CD8-positive, alpha-beta memory T cell (primary cell): ENCODE measurements at regions not wholly inside any gene's neighbourhood (a gene's known extent, or its start where the extent isn't known, plus 50 kb on each side); places are given as distances from the start of the nearest gene placed in this dataset.

Source experiments
- CTCF ChIA-PET: fragments of 350-600 bp; sonication (Branson Sonifier 250); formaldehyde crosslinking; loops from one replicate; lab custom pipeline; 2021; ENCODE audit warnings: antibody characterized with exemption; lab: Charles Lee
- POLR2A ChIA-PET: fragments of 350-600 bp; sonication (Branson Sonifier 250); formaldehyde crosslinking; loops from one replicate; lab custom pipeline; 2021; ENCODE audit warnings: antibody characterized with exemption; lab: Charles Lee
- DNase-seq, 5 donors: peaks; one replicate each; pipeline versions ENCODE4 v3.0.0 to v3.0.0-alpha.2; 2020 to 2022; ENCODE audit warnings: mixed read lengths in 1 of 5
- H3K27ac ChIP-seq: one replicate; pipeline ENCODE4 v1.7.0; 2013; ENCODE audit warnings: low read depth, mild to moderate bottlenecking, low read length, moderate library complexity
- H3K27me3 ChIP-seq: 2 replicates; pipeline ENCODE4 v1.7.0; 2013; ENCODE audit warnings: low read length, mild to moderate bottlenecking; ENCODE audit not compliant: insufficient read depth, poor library complexity, severe bottlenecking
- H3K36me3 ChIP-seq: 2 replicates; pipeline ENCODE4 v1.7.0; 2013; ENCODE audit warnings: mild to moderate bottlenecking, low read length, moderate library complexity; ENCODE audit not compliant: insufficient read depth
- H3K4me1 ChIP-seq: 2 replicates; pipeline ENCODE4 v1.7.0; 2013; ENCODE audit warnings: mild to moderate bottlenecking, low read length, moderate library complexity; ENCODE audit not compliant: insufficient read depth
- H3K4me3 ChIP-seq: 2 replicates; pipeline ENCODE4 v1.7.0; 2013; ENCODE audit warnings: mild to moderate bottlenecking, low read length
- H3K9me3 ChIP-seq: 2 replicates; pipeline ENCODE4 v1.7.0; 2013; ENCODE audit warnings: mild to moderate bottlenecking, low read length
- H3K27ac Mint-ChIP-seq, 8 donors: one replicate each; pipeline ENCODE4 v1.8.0; 2020 to 2021; ENCODE audit warnings: mixed read lengths in 8 of 8, mild to moderate bottlenecking in 6 of 8, inconsistent platforms in 3 of 8, moderate library complexity in 3 of 8
- H3K27me3 Mint-ChIP-seq, 2 donors: one replicate each; pipeline ENCODE4 v1.8.0; 2020 to 2021; ENCODE audit warnings: mixed read lengths in 2 of 2, mild to moderate bottlenecking in 1 of 2, moderate library complexity in 1 of 2
- H3K36me3 Mint-ChIP-seq, 3 donors: one replicate each; pipeline ENCODE4 v1.8.0; 2020 to 2021; ENCODE audit warnings: mixed read lengths in 3 of 3, inconsistent platforms in 1 of 3, mild to moderate bottlenecking in 1 of 3
- H3K4me1 Mint-ChIP-seq, 3 donors: one replicate each; pipeline ENCODE4 v1.8.0; 2020 to 2021; ENCODE audit warnings: mixed read lengths in 3 of 3, inconsistent platforms in 1 of 3, mild to moderate bottlenecking in 1 of 3
- H3K4me3 Mint-ChIP-seq, 7 donors: one replicate each; pipeline ENCODE4 v1.8.0; 2020 to 2021; ENCODE audit warnings: mixed read lengths in 7 of 7, mild to moderate bottlenecking in 6 of 7, moderate library complexity in 4 of 7, inconsistent platforms in 2 of 7
- H3K9me3 Mint-ChIP-seq, 5 donors: one replicate each; pipeline ENCODE4 v1.8.0; 2020 to 2022; ENCODE audit warnings: mixed read lengths in 5 of 5, mild to moderate bottlenecking in 3 of 5, moderate library complexity in 2 of 5, inconsistent platforms in 1 of 5

DNA sequence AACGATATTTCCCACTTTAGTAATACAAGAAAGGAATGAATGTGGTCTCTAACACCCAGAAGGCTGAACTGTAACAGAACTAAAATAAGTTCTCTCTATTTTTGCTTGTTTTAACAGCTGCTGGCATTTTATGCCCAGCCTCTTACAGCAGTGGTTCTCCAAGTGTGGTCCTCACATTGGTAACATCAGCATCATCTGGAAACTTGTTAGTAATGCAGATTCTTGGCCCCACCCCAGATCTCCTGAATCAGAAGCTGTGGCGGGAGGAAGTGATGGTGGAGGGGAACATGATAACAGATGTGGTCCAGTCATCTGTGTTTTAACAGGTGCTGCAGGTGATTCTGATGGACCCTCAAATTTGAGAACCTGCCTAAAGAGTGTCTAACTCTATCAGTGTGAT is 170.1 kb downstream of the TMEM26 start:
- H3K4me1 Mint-ChIP-seq, result peaks cover 19 to 32% (median 22%) of the 10 kb centered on the region in 3 donors
- no peaks in the 10 kb centered on the region for H3K36me3 Mint-ChIP-seq
- no peak overlapping the region for H3K4me3 Mint-ChIP-seq
- Histone ChIP-seq H3K4me3 (no peak overlapping the region), H3K27me3 (no peaks in the 10 kb centered on the region), H3K27ac (no peak overlapping the region), H3K9me3 (no peaks in the 10 kb centered on the region), H3K4me1 (peaks cover 16% of the 10 kb centered on the region), H3K36me3 (no peaks in the 10 kb centered on the region)
- no peak overlapping the region for H3K27ac Mint-ChIP-seq
- DNase-seq, result no peak
- H3K27me3 Mint-ChIP-seq, result peaks cover 0 to 4% of the 10 kb centered on the region in 2 donors
- ChIA-PET CTCF (interaction anchor here (1.5 kb wide), 1 partner anchor 10 kb away, joined by 3 read pairs; no protein-coding TSS in a partner anchor), POLR2A (no interaction called here)
- no peaks in the 10 kb centered on the region for H3K9me3 Mint-ChIP-seq

DNA sequence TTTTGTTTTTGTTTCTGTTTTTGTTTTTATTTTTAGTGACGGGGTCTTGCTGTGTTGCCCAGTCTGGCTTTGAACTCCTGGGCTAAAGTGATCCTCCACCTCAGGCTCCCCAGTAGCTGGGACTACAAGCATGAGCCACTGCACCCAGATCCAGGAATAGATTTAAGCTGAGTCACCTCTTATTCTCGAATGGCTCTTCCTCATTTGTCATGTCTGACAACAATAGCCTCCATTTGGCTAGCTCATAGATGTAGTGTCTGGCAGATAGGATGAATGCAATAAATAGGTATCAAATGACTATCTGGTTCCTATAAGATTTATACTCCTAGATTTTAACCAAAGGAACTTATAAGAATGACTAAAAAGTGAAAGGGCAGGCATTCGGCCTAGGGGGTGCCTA is 172.9 kb downstream of the TMEM26 start:
- Histone ChIP-seq H3K27ac (no peak overlapping the region), H3K36me3 (no peaks in the 10 kb centered on the region), H3K4me1 (no peaks in the 10 kb centered on the region), H3K27me3 (no peaks in the 10 kb centered on the region), H3K9me3 (no peaks in the 10 kb centered on the region), H3K4me3 (no peak overlapping the region)
- H3K27ac Mint-ChIP-seq, result no peak overlapping the region
- H3K27me3 Mint-ChIP-seq, result peaks cover 0 to 4% of the 10 kb centered on the region in 2 donors
- POLR2A ChIA-PET, result no interaction called here
- CTCF ChIA-PET, result no interaction called here
- no peak overlapping the region for H3K4me3 Mint-ChIP-seq
- H3K4me1 Mint-ChIP-seq, result peaks cover 3 to 14% (median 4%) of the 10 kb centered on the region in 3 donors
- no peaks in the 10 kb centered on the region for H3K36me3 Mint-ChIP-seq
- DNase-seq, result no peak
- H3K9me3 Mint-ChIP-seq, result no peaks in the 10 kb centered on the region

DNA sequence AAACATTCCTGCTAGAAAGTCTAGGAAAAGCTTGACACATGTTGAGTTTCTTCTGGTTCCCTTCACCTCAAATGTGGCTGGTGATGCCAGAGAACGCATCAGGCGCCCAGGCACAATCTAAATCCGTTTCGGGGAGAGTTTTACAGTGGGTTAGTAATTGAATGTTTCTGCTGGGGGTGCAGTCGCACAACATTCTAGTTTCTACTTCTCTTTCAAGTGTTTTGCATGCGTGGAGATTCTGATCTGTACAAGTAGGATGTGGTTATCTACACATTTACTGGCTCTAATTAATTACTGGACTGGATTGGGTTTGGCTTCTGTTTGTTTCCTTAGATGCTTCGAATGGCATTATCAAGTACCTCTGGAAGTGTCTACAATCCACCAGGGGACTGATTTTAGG is 173.8 kb downstream of the TMEM26 start:
- H3K27ac Mint-ChIP-seq, result no peak overlapping the region
- Histone ChIP-seq H3K4me1 (no peaks in the 10 kb centered on the region), H3K9me3 (no peaks in the 10 kb centered on the region), H3K27me3 (no peaks in the 10 kb centered on the region), H3K27ac (no peak overlapping the region), H3K36me3 (no peaks in the 10 kb centered on the region), H3K4me3 (no peak overlapping the region)
- no peaks in the 10 kb centered on the region for H3K9me3 Mint-ChIP-seq
- ChIA-PET CTCF (no interaction called here), POLR2A (no interaction called here)
- DNase-seq, result no peak
- H3K4me1 Mint-ChIP-seq, result peaks cover 3 to 14% (median 4%) of the 10 kb centered on the region in 3 donors
- H3K27me3 Mint-ChIP-seq, result peaks cover 0 to 4% of the 10 kb centered on the region in 2 donors
- no peaks in the 10 kb centered on the region for H3K36me3 Mint-ChIP-seq
- no peak overlapping the region for H3K4me3 Mint-ChIP-seq

DNA sequence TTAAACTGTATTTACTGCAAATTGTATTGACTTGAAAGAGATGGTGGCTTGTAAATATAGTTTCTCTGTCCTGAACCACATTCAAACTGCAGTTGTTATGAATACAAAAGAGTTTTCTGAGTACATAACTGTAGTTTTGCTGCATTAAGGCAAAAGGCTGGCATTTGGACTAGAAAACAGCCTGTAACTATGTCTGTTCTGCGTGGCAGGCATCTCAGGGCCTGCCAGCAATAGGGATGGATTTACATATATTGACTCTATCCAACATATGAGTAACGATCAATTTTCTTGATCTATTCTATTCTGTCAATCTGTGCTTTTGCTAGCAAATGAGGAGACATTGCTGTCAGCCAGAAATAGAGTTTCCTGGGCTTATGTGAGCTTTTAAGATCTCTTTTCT is 174.6 kb downstream of the TMEM26 start:
- no peaks in the 10 kb centered on the region for H3K36me3 ChIP-seq
- POLR2A ChIA-PET, result no interaction called here
- no peak overlapping the region for H3K27ac Mint-ChIP-seq
- H3K27me3 ChIP-seq, result no peaks in the 10 kb centered on the region
- CTCF ChIA-PET, result no interaction called here
- no peaks in the 10 kb centered on the region for H3K4me1 ChIP-seq
- H3K4me1 Mint-ChIP-seq, result peaks cover 0 to 6% (median 0%) of the 10 kb centered on the region in 3 donors
- H3K9me3 ChIP-seq, result no peaks in the 10 kb centered on the region
- peaks cover 0 to 2% (median 0%) of the 10 kb centered on the region in 5 donors for H3K9me3 Mint-ChIP-seq
- no peaks in the 10 kb centered on the region for H3K36me3 Mint-ChIP-seq
- H3K4me3 Mint-ChIP-seq, result no peak overlapping the region
- DNase-seq, result no peak
- peaks cover 0 to 4% of the 10 kb centered on the region in 2 donors for H3K27me3 Mint-ChIP-seq
- H3K4me3 ChIP-seq, result no peak overlapping the region
- H3K27ac ChIP-seq, result no peak overlapping the region

DNA sequence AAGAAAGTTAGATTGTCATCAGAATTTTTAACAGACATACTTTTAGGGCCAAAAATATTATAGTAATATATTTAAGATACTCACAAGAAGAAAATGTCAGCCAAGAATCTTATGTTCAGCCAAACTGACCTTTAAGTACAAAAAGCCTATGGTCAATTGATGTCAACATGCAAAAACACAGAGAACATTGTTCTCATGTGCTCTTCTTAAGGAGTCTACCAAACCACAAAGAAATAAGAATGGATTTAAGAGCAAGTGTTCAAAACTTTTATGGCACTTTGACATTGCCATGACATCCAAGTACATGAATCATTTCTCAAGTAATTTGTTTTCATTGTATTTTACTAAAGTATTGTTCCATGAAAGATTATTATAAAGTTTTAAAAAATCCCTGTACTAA is 180.4 kb downstream of the TMEM26 start:
- H3K4me1 Mint-ChIP-seq, result no peaks in the 10 kb centered on the region
- H3K9me3 Mint-ChIP-seq, result peaks cover 0 to 2% (median 0%) of the 10 kb centered on the region in 5 donors
- H3K4me3 Mint-ChIP-seq, result no peak overlapping the region
- POLR2A ChIA-PET, result no interaction called here
- H3K36me3 ChIP-seq, result no peaks in the 10 kb centered on the region
- H3K27me3 ChIP-seq, result no peaks in the 10 kb centered on the region
- no peak overlapping the region for H3K4me3 ChIP-seq
- peaks cover 0 to 7% of the 10 kb centered on the region in 2 donors for H3K27me3 Mint-ChIP-seq
- no peak overlapping the region for H3K27ac ChIP-seq
- H3K4me1 ChIP-seq, result no peaks in the 10 kb centered on the region
- CTCF ChIA-PET, result interaction anchor here (1.1 to 1.5 kb wide), 2 partner anchors 8 to 11 kb away, joined by 3 read pairs; no protein-coding TSS in a partner anchor
- no peak overlapping the region for H3K27ac Mint-ChIP-seq
- no peaks in the 10 kb centered on the region for H3K36me3 Mint-ChIP-seq
- DNase-seq, result no peak
- H3K9me3 ChIP-seq, result no peaks in the 10 kb centered on the region

DNA sequence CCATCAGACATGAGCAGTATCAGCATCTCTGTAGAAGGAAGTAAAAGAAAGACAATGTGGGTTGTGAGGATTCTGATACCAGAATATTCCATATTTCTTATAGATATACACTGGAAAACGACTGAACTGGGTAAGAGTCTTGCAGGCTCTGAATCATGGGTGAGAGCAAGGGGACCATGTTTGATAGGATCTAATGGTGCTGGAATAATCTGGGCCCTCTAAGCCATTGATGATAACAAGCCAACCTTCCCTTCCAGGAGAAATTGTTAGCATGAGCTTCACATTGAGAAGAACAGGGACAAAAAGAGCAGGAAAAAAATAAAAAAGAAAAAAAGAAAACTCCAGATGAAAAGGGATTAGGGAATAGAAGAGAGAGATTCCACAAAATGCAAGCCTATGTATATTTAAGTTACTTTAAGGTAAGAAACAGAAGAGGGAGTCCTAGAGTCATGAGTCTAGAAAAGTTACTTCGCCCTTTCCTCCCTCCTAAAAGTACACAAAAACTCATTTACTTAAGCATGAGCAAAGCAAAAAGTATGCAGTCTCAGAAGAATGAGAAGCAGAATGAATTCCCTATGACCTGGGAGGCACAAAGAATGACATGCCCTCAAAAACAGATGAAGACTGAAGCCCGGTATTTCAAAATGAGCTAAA is 181.9 kb downstream of the TMEM26 start:
- no peak overlapping the region for H3K4me3 Mint-ChIP-seq
- POLR2A ChIA-PET, result no interaction called here

DNA sequence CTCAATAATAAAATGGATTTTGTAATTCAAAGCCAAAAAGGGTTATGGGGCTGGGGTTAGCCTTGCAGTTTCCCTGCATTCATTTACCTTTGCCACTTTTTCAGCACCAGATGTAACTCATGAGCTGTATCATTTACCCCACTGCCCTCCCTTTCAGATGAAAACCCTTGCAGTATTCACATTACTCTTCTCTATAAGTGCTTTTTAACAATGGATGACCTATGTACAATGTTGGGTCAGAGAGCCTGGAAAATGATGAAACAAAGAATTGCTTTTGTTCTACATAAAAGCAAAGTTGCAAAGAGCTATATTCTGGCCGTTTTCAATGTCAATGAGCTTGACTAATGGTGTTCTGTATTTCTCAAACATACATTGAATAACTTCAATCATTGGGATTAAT is 189.7 kb downstream of the TMEM26 start:
- Histone ChIP-seq H3K9me3 (no peaks in the 10 kb centered on the region), H3K27me3 (no peaks in the 10 kb centered on the region), H3K4me1 (no peaks in the 10 kb centered on the region), H3K27ac (no peak overlapping the region), H3K36me3 (no peaks in the 10 kb centered on the region), H3K4me3 (no peak overlapping the region)
- H3K9me3 Mint-ChIP-seq, result peaks cover 0 to 4% (median 0%) of the 10 kb centered on the region in 5 donors
- no peaks in the 10 kb centered on the region for H3K36me3 Mint-ChIP-seq
- no peaks in the 10 kb centered on the region for H3K4me1 Mint-ChIP-seq
- DNase-seq, result no peak
- H3K27ac Mint-ChIP-seq, result no peak overlapping the region
- ChIA-PET POLR2A (no interaction called here), CTCF (no interaction called here)
- H3K27me3 Mint-ChIP-seq, result peaks cover 3 to 12% of the 10 kb centered on the region in 2 donors
- H3K4me3 Mint-ChIP-seq, result no peak overlapping the region

More for the DNA sequence above, 181.9 kb downstream of the TMEM26 start:
- Histone ChIP-seq H3K27ac (no peak overlapping the region), H3K4me3 (no peak overlapping the region), H3K36me3 (no peaks in the 10 kb centered on the region), H3K4me1 (no peaks in the 10 kb centered on the region), H3K9me3 (no peaks in the 10 kb centered on the region), H3K27me3 (no peaks in the 10 kb centered on the region)
- no peaks in the 10 kb centered on the region for H3K36me3 Mint-ChIP-seq
- no peak overlapping the region for H3K27ac Mint-ChIP-seq
- H3K4me1 Mint-ChIP-seq, result no peaks in the 10 kb centered on the region
- peaks cover 0 to 2% (median 0%) of the 10 kb centered on the region in 5 donors for H3K9me3 Mint-ChIP-seq
- H3K27me3 Mint-ChIP-seq, result peaks cover 1 to 7% of the 10 kb centered on the region in 2 donors
- CTCF ChIA-PET, result no interaction called here
- DNase-seq, result no peak

DNA sequence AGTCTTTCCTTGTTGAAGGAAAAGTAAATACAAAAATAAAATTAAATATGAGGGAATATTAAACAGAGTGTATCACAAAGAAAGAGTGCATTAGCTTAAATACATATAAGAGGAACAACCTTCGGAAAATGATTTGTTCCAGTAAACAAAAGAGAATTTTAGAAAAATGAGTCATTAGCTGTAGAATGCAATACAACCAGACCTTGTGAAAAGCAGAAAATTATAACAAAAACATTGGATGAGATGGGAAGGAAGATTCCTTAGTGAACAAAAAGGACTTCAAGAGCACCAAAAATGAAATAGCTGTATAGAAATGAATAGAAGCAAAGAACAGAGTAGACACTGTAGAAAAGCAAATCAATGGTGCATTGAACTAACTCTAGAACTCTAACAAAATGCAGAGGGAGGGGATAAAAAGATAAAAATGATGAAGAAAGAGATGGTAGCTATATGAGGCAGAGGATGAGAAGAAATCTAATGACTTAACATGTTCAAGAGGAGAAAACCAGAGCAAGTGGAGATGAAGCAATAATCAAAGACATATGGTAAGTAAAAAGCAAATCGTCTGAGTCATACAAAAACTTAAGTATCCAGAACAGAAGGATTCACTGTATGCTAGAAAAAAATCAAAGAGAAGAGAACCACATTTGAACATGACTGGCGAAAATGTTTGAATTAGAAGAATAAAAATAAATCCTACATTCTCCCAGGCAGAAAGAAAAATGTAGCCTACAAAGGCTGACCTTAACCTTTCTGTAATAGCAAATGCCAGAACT is 190.5 kb downstream of the TMEM26 start:
- Mint-ChIP-seq H3K4me1 (no peaks in the 10 kb centered on the region), H3K36me3 (no peaks in the 10 kb centered on the region), H3K4me3 (no peak overlapping the region), H3K9me3 (peaks cover 0 to 6% (median 0%) of the 10 kb centered on the region in 5 donors), H3K27ac (no peak overlapping the region), H3K27me3 (peaks cover 3 to 20% of the 10 kb centered on the region in 2 donors)
- no peak overlapping the region for H3K27ac ChIP-seq
- H3K4me3 ChIP-seq, result no peak overlapping the region
- POLR2A ChIA-PET, result no interaction called here
- no peaks in the 10 kb centered on the region for H3K4me1 ChIP-seq
- H3K27me3 ChIP-seq, result no peaks in the 10 kb centered on the region
- no peak for DNase-seq
- H3K36me3 ChIP-seq, result no peaks in the 10 kb centered on the region
- H3K9me3 ChIP-seq, result no peaks in the 10 kb centered on the region
- CTCF ChIA-PET, result no interaction called here
